Rectal smooth muscle tissue (tissue), 1 donor: ENCODE measurements at regions not wholly inside any gene's neighbourhood (a gene's known extent, or its start where the extent isn't known, plus 50 kb on each side); places are given as distances from the start of the nearest gene placed in this dataset.

Experiments used
- H3K27ac ChIP-seq: one replicate; pipeline ENCODE4 v1.7.0; 2013; ENCODE audit warnings: low read depth, low read length, inconsistent platforms
- H3K27me3 ChIP-seq: one replicate; pipeline ENCODE4 v1.7.0; 2013; ENCODE audit warnings: low read length; ENCODE audit not compliant: control insufficient read depth, insufficient read depth
- H3K36me3 ChIP-seq: one replicate; pipeline ENCODE4 v1.7.0; 2013; ENCODE audit warnings: low read length; ENCODE audit not compliant: control insufficient read depth, insufficient read depth
- H3K4me1 ChIP-seq: one replicate; pipeline ENCODE4 v1.7.0; 2013; ENCODE audit warnings: low read length; ENCODE audit not compliant: control insufficient read depth, insufficient read depth
- H3K4me3 ChIP-seq: one replicate; pipeline ENCODE4 v1.7.0; 2013; ENCODE audit warnings: low read length
- H3K9ac ChIP-seq: one replicate; pipeline ENCODE4 v1.7.0; 2013; ENCODE audit warnings: low read length

- H3K4me3 ChIP-seq = no peak overlapping the region
- H3K27me3 ChIP-seq = no peaks in the 10 kb centered on the region
- no peak overlapping the region for H3K9ac ChIP-seq
- no peaks in the 10 kb centered on the region for H3K36me3 ChIP-seq
- H3K4me1 ChIP-seq = no peaks in the 10 kb centered on the region
- H3K27ac ChIP-seq = no peak overlapping the region
These were observed 110.6 kb upstream of the PPARGC1A start for GRCh38 chr4:24000470-24000831.

GRCh38 chr4:23999714-24000469 is 110.0 kb upstream of the PPARGC1A start:
- Histone ChIP-seq H3K27me3 (no peaks in the 10 kb centered on the region), H3K36me3 (no peaks in the 10 kb centered on the region), H3K9ac (no peak overlapping the region), H3K27ac (no peak overlapping the region), H3K4me1 (no peaks in the 10 kb centered on the region), H3K4me3 (no peak overlapping the region)

GRCh38 chr4:23993373-23993772 is 103.5 kb upstream of the PPARGC1A start:
- no peaks in the 10 kb centered on the region for H3K27me3 ChIP-seq
- no peak overlapping the region for H3K9ac ChIP-seq
- no peak overlapping the region for H3K27ac ChIP-seq
- H3K36me3 ChIP-seq = no peaks in the 10 kb centered on the region
- H3K4me1 ChIP-seq = no peaks in the 10 kb centered on the region
- no peak overlapping the region for H3K4me3 ChIP-seq

DNA sequence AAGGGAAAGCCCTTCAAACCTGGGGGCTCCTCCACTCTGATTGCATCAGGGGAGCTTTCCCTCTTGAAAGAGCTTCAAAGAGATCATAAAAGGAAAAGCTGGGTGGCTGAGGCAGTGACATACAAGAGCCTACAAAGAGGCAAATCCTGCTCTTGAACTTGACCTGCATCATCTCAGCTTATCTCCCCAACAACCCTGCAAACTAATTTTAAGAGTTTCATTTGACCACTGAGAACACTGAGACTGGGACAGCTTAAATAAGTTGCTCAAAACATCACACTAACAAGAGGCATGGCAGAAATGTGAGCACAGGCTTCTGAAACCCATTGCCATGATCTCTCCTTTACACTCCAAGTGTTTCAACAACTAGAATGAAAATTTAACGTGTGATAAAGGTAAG is 101.6 kb upstream of the PPARGC1A start:
- Histone ChIP-seq H3K27ac (no peak overlapping the region), H3K27me3 (no peaks in the 10 kb centered on the region), H3K9ac (no peak overlapping the region), H3K4me1 (no peaks in the 10 kb centered on the region), H3K4me3 (no peak overlapping the region), H3K36me3 (no peaks in the 10 kb centered on the region)

DNA sequence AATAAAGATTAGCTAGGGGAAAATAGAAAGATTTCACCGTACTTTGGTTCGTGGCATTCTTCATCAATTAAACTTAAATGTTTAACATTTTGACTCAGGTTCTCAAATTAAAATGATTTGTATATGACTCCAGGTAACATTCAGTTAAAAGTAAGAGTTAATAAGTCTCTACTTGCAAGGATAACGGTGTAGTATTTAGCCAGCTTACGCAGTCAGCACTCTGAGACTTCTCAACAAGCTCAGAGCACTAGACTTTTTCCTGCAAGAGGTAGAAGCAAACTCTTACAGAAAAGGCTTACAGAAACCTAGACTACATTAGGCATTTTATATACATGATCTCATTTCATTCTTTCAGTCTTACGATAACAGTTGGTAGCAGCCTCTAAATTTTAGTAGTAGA is 96.4 kb upstream of the PPARGC1A start:
- no peaks in the 10 kb centered on the region for H3K27me3 ChIP-seq

GRCh38 chr4:23981328-23981727 is 91.5 kb upstream of the PPARGC1A start:
- H3K27me3 ChIP-seq = no peaks in the 10 kb centered on the region
- no peak overlapping the region for H3K4me3 ChIP-seq
- no peak overlapping the region for H3K27ac ChIP-seq

More for the DNA sequence above, 96.4 kb upstream of the PPARGC1A start:
- Histone ChIP-seq H3K9ac (no peak overlapping the region), H3K4me3 (no peak overlapping the region), H3K4me1 (no peaks in the 10 kb centered on the region), H3K36me3 (no peaks in the 10 kb centered on the region), H3K27ac (no peak overlapping the region)

DNA sequence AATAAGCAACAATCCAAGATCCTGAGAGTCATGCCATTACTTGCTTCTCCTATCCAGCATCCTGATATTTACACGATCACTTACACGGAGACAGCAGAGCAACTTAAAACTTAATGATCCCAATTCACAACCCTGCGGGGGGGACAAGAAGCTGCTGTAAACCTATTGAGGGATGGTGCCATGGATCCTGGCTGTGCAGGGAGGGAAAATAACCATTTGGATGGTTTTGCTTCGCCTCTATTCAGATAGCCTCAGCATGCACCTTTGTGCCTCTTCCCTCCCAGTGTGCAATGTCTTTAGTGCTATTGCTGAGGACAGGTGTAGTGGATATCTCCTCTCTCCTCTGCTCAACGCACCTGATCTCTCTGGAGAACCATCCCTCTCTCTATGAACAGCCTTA is 89.7 kb upstream of the PPARGC1A start:
- H3K27me3 ChIP-seq = no peaks in the 10 kb centered on the region
- H3K4me1 ChIP-seq = no peaks in the 10 kb centered on the region

More at GRCh38 chr4:23981328-23981727, 91.5 kb upstream of the PPARGC1A start:
- Histone ChIP-seq H3K4me1 (no peaks in the 10 kb centered on the region), H3K9ac (no peak overlapping the region), H3K36me3 (no peaks in the 10 kb centered on the region)

DNA sequence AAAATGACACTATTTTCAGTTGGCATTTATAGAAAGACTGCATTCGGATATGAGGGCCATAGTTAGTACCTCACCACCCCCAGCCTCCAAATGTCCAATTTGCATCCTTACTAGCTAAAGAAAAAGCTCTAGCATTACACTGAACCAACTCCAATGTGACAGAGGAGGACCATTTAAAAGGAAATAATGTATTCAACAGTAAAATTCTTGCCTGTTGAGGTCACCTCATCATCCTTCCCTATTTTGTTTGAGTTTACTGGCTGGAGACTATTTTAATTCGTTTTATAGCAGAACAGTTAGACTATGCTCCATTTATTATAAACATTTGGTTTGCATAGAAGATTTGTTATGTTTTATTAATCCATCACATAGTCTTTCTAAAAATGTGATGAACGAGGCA is 88.2 kb upstream of the PPARGC1A start:
- Histone ChIP-seq H3K36me3 (no peaks in the 10 kb centered on the region), H3K27ac (no peak overlapping the region), H3K9ac (no peak overlapping the region), H3K4me1 (no peaks in the 10 kb centered on the region), H3K27me3 (no peaks in the 10 kb centered on the region), H3K4me3 (no peak overlapping the region)

More for the DNA sequence above, 89.7 kb upstream of the PPARGC1A start:
- Histone ChIP-seq H3K36me3 (no peaks in the 10 kb centered on the region), H3K4me3 (no peak overlapping the region), H3K9ac (no peak overlapping the region), H3K27ac (no peak overlapping the region)

GRCh38 chr4:23976423-23976822 is 86.6 kb upstream of the PPARGC1A start:
- Histone ChIP-seq H3K9ac (no peak overlapping the region), H3K27ac (no peak overlapping the region), H3K27me3 (no peaks in the 10 kb centered on the region), H3K36me3 (no peaks in the 10 kb centered on the region), H3K4me3 (no peak overlapping the region), H3K4me1 (no peaks in the 10 kb centered on the region)

DNA sequence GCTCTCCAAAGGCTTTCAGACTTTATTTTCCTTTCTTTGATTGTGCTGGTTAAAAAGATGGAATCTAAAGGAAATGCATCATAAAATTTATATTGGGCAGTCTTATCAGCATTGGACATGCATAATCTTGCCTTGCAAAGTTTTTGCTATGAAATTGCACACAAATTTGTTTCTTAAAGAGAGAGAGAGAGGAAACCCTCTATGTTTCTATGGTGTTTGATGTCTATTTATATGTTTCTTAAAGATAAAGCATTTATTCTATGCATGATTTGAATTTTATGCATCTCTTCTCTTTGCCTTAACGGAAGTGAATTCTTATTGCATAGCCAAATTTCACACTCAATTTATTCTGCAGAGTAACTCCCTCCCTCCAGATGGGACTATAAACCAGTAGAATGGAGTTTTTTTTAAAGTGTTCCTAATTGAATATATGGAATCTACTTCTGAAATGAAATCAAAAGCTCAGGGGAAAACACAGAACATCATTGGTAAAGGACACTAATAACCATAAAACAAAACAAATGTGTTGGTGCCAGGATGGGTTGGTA is 83.5 kb upstream of the PPARGC1A start:
- Histone ChIP-seq H3K9ac (no peak overlapping the region), H3K27ac (no peak overlapping the region), H3K27me3 (no peaks in the 10 kb centered on the region), H3K4me1 (no peaks in the 10 kb centered on the region), H3K36me3 (no peaks in the 10 kb centered on the region), H3K4me3 (no peak overlapping the region)

DNA sequence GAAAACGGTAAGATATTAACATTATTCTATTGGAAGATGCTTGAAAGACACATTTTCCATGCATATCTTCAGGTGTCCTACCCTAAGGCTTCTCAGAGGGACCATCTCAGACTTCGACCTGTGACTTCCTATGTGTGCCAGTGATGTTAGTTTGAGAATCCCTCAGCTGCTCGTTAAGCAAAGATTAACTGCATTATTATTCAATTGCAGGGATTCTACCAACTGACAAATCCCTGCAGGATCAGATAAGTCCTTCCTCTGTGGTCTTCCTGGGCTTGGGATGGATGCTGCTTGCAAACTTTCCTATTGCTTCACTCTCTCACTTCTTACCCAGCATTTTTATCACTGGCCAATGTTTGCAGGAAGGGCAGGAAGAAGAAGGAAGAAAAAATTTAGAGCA is 83.0 kb upstream of the PPARGC1A start:
- Histone ChIP-seq H3K9ac (no peak overlapping the region), H3K27ac (no peak overlapping the region), H3K27me3 (no peaks in the 10 kb centered on the region), H3K4me3 (no peak overlapping the region), H3K4me1 (no peaks in the 10 kb centered on the region), H3K36me3 (no peaks in the 10 kb centered on the region)

GRCh38 chr4:23972187-23972586 is 82.3 kb upstream of the PPARGC1A start:
- Histone ChIP-seq H3K27me3 (no peaks in the 10 kb centered on the region), H3K36me3 (no peaks in the 10 kb centered on the region), H3K4me1 (no peaks in the 10 kb centered on the region), H3K27ac (no peak overlapping the region), H3K4me3 (no peak overlapping the region), H3K9ac (no peak overlapping the region)

GRCh38 chr4:23970201-23970850 is 80.5 kb upstream of the PPARGC1A start:
- Histone ChIP-seq H3K27ac (no peak overlapping the region), H3K4me1 (no peaks in the 10 kb centered on the region), H3K4me3 (no peak overlapping the region), H3K36me3 (no peaks in the 10 kb centered on the region), H3K27me3 (no peaks in the 10 kb centered on the region), H3K9ac (no peak overlapping the region)
